ENCODE measurements at regions not wholly inside any gene's neighbourhood (a gene's known extent, or its start where the extent isn't known, plus 50 kb on each side); places are given as distances from the start of the nearest gene placed in this dataset.

GRCh38 chr1:5455651-5456050 is 536.6 kb downstream of the NPHP4 start:
- no peak overlapping the region for H3K27ac ChIP-seq (ENCODE audit: low read depth, low read length)
- no peaks in the 10 kb centered on the region for H3K36me3 ChIP-seq (ENCODE audit: control insufficient read depth, low read length)
- no peak overlapping the region for H3K4me2 ChIP-seq (ENCODE audit: low read length)
- H3K4me3 ChIP-seq (ENCODE audit: low read length): no peak overlapping the region
- H3F3A ChIP-seq (ENCODE audit: control insufficient read depth, insufficient read depth): no peaks in the 10 kb centered on the region
- no peaks in the 10 kb centered on the region for H3K4me1 ChIP-seq (ENCODE audit: control insufficient read depth, low read length)
- no peaks in the 10 kb centered on the region for H3K9me3 ChIP-seq (ENCODE audit: control insufficient read depth, insufficient read depth, low read length)
- TF ChIP-seq, protein P1, sequence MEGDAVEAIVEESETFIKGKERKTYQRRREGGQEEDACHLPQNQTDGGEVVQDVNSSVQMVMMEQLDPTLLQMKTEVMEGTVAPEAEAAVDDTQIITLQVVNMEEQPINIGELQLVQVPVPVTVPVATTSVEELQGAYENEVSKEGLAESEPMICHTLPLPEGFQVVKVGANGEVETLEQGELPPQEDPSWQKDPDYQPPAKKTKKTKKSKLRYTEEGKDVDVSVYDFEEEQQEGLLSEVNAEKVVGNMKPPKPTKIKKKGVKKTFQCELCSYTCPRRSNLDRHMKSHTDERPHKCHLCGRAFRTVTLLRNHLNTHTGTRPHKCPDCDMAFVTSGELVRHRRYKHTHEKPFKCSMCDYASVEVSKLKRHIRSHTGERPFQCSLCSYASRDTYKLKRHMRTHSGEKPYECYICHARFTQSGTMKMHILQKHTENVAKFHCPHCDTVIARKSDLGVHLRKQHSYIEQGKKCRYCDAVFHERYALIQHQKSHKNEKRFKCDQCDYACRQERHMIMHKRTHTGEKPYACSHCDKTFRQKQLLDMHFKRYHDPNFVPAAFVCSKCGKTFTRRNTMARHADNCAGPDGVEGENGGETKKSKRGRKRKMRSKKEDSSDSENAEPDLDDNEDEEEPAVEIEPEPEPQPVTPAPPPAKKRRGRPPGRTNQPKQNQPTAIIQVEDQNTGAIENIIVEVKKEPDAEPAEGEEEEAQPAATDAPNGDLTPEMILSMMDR (IDR thresholded peaks at IDR 0.05; ENCODE audit: low read depth, low read length, poor library complexity, severe bottlenecking): no peak
- no peak for TF ChIP-seq EZH2phosphoT487 (IDR thresholded peaks at IDR 0.05; ENCODE audit: borderline replicate concordance, low read length)
- H3K27me3 ChIP-seq (ENCODE audit: control insufficient read depth, low read length): no peaks in the 10 kb centered on the region
- H3K9me2 ChIP-seq (replicated peaks; ENCODE audit: control insufficient read depth, low read length): no peaks in the 10 kb centered on the region
- no peaks in the 10 kb centered on the region for H3K79me2 ChIP-seq (ENCODE audit: control insufficient read depth, low read length)
- H4K20me1 ChIP-seq (ENCODE audit: control insufficient read depth, insufficient read depth, low read depth, low read length): no peaks in the 10 kb centered on the region

DNA sequence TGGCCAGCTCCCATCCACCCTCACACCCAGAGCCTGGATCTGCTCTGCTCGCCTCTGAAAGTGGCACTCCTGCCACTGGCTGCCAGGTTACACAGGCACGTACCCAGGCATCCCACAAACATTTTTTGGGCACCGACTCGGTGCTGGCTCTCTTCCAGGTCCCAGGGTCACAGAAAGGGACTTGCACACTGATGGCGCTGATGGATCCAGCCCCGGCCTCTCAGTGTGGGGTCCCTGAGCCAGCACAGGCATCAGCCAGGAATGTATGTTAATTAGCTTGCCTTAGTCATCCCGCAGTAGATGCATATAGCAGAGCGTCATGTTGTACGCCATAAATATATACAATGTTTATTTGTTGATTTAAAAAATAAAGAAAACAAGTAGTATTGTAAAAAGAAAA is 537.2 kb downstream of the NPHP4 start:
- H3K9me3 ChIP-seq (ENCODE audit: control insufficient read depth, insufficient read depth, low read length): no peaks in the 10 kb centered on the region
- no peak overlapping the region for H3K4me2 ChIP-seq (ENCODE audit: low read length)
- H3K27ac ChIP-seq (ENCODE audit: low read depth, low read length): no peak overlapping the region
- H3K4me3 ChIP-seq (ENCODE audit: low read length): no peak overlapping the region
- no peaks in the 10 kb centered on the region for H4K20me1 ChIP-seq (ENCODE audit: control insufficient read depth, insufficient read depth, low read depth, low read length)
- H3K4me1 ChIP-seq (ENCODE audit: control insufficient read depth, low read length): no peaks in the 10 kb centered on the region
- H3K27me3 ChIP-seq (ENCODE audit: control insufficient read depth, low read length): no peaks in the 10 kb centered on the region
- H3K9me2 ChIP-seq (replicated peaks; ENCODE audit: control insufficient read depth, low read length): no peaks in the 10 kb centered on the region
- no peaks in the 10 kb centered on the region for H3K79me2 ChIP-seq (ENCODE audit: control insufficient read depth, low read length)
- no peaks in the 10 kb centered on the region for H3K36me3 ChIP-seq (ENCODE audit: control insufficient read depth, low read length)
- H3F3A ChIP-seq (ENCODE audit: control insufficient read depth, insufficient read depth): no peaks in the 10 kb centered on the region
- TF ChIP-seq, protein P1 (IDR thresholded peaks at IDR 0.05; ENCODE audit: low read depth, low read length, poor library complexity, severe bottlenecking): no peak
- TF ChIP-seq EZH2phosphoT487 (IDR thresholded peaks at IDR 0.05; ENCODE audit: borderline replicate concordance, low read length): no peak

- H3K27ac ChIP-seq (ENCODE audit: low read depth, low read length): no peak overlapping the region
- TF ChIP-seq, protein P1 (IDR thresholded peaks at IDR 0.05; ENCODE audit: low read depth, low read length, poor library complexity, severe bottlenecking): no peak
- TF ChIP-seq EZH2phosphoT487 (IDR thresholded peaks at IDR 0.05; ENCODE audit: borderline replicate concordance, low read length): no peak
- H3K79me2 ChIP-seq (ENCODE audit: control insufficient read depth, low read length): no peaks in the 10 kb centered on the region
These were observed 538.9 kb downstream of the NPHP4 start for GRCh38 chr1:5453347-5453746.

GRCh38 chr1:5451671-5452070 is 540.6 kb downstream of the NPHP4 start:
- H3K4me1 ChIP-seq (ENCODE audit: control insufficient read depth, low read length): no peaks in the 10 kb centered on the region
- no peaks in the 10 kb centered on the region for H3K79me2 ChIP-seq (ENCODE audit: control insufficient read depth, low read length)
- H4K20me1 ChIP-seq (ENCODE audit: control insufficient read depth, insufficient read depth, low read depth, low read length): no peaks in the 10 kb centered on the region
- H3K4me3 ChIP-seq (ENCODE audit: low read length): no peak overlapping the region
- H3K36me3 ChIP-seq (ENCODE audit: control insufficient read depth, low read length): no peaks in the 10 kb centered on the region
- H3K9me2 ChIP-seq (replicated peaks; ENCODE audit: control insufficient read depth, low read length): no peaks in the 10 kb centered on the region
- H3K27me3 ChIP-seq (ENCODE audit: control insufficient read depth, low read length): no peaks in the 10 kb centered on the region
- TF ChIP-seq EZH2phosphoT487 (IDR thresholded peaks at IDR 0.05; ENCODE audit: borderline replicate concordance, low read length): no peak
- TF ChIP-seq, protein P1 (IDR thresholded peaks at IDR 0.05; ENCODE audit: low read depth, low read length, poor library complexity, severe bottlenecking): no peak
- H3K9me3 ChIP-seq (ENCODE audit: control insufficient read depth, insufficient read depth, low read length): no peaks in the 10 kb centered on the region
- H3K27ac ChIP-seq (ENCODE audit: low read depth, low read length): no peak overlapping the region
- no peak overlapping the region for H3K4me2 ChIP-seq (ENCODE audit: low read length)
- H3F3A ChIP-seq (ENCODE audit: control insufficient read depth, insufficient read depth): no peaks in the 10 kb centered on the region

More at GRCh38 chr1:5453347-5453746, 538.9 kb downstream of the NPHP4 start:
- Histone ChIP-seq H3K4me2 (ENCODE audit: low read length) (no peak overlapping the region), H3K4me1 (ENCODE audit: control insufficient read depth, low read length) (no peaks in the 10 kb centered on the region), H3K27me3 (ENCODE audit: control insufficient read depth, low read length) (no peaks in the 10 kb centered on the region), H3K4me3 (ENCODE audit: low read length) (no peak overlapping the region), H3K36me3 (ENCODE audit: control insufficient read depth, low read length) (no peaks in the 10 kb centered on the region), H4K20me1 (ENCODE audit: control insufficient read depth, insufficient read depth, low read depth, low read length) (no peaks in the 10 kb centered on the region), H3F3A (ENCODE audit: control insufficient read depth, insufficient read depth) (no peaks in the 10 kb centered on the region), H3K9me2 (replicated peaks; ENCODE audit: control insufficient read depth, low read length) (no peaks in the 10 kb centered on the region), H3K9me3 (ENCODE audit: control insufficient read depth, insufficient read depth, low read length) (no peaks in the 10 kb centered on the region)

Measured in DOHH2 (cell line).